ENCODE measurements at regions not wholly inside any gene's neighbourhood (a gene's known extent, or its start where the extent isn't known, plus 50 kb on each side); places are given as distances from the start of the nearest gene placed in this dataset.

DNA sequence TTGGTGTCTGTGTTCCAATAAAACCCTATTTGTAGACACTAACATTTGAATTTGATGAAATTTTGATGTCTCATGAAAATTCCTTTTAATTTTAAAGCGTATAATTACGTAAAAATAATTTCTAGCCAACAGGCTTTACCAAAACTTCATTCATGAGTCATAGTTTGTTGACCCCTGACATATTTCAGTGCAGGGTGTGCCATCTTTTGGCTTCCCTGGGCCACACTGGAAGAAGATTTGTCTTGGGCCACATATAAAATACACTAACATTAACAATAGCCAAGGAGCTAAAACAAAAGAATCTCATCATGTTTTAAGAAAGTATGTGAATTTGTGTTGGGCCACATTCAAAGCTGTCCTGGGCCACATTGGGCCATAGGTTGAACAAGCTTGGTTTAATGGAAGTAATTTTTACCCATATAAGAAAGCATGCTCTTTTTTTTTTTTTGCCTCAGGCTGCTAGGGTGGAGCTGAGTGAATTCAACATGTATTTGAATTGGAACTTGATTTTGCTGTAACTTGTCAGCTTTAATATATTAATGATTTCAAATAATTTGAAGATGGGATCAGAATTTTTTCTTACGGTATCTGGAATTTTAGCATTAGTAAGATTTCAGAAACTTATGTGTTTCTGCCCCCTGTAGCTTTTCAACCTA lies 267.7 kb upstream of the RGS18 start:
- no peak for TF ChIP-seq EZH2 (IDR thresholded peaks at IDR 0.05; ENCODE audit: low read length, missing control alignments)
- TF ChIP-seq, protein P1, sequence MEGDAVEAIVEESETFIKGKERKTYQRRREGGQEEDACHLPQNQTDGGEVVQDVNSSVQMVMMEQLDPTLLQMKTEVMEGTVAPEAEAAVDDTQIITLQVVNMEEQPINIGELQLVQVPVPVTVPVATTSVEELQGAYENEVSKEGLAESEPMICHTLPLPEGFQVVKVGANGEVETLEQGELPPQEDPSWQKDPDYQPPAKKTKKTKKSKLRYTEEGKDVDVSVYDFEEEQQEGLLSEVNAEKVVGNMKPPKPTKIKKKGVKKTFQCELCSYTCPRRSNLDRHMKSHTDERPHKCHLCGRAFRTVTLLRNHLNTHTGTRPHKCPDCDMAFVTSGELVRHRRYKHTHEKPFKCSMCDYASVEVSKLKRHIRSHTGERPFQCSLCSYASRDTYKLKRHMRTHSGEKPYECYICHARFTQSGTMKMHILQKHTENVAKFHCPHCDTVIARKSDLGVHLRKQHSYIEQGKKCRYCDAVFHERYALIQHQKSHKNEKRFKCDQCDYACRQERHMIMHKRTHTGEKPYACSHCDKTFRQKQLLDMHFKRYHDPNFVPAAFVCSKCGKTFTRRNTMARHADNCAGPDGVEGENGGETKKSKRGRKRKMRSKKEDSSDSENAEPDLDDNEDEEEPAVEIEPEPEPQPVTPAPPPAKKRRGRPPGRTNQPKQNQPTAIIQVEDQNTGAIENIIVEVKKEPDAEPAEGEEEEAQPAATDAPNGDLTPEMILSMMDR (conservative IDR thresholded peaks at IDR 0.05 in 1 of 2, IDR thresholded peaks at IDR 0.05 in 1 of 2; ENCODE audit: low read depth in 1 of 2, low read length in 2 of 2), result no peak

Data from fibroblast of lung (primary cell).